HG02798 (cell line): ENCODE measurements at regions not wholly inside any gene's neighbourhood (a gene's known extent, or its start where the extent isn't known, plus 50 kb on each side); places are given as distances from the start of the nearest gene placed in this dataset.
"Not testable (repeated sequence)": the region's sequence is repeated elsewhere in the genome, so short reads cannot be mapped to it uniquely, and the experiment has no call there.

Experiments
- ATAC-seq: cut with Tn5 transposase; IDR thresholded peaks from one replicate; pipeline ENCODE4 v1.9.1; 2021; ENCODE audit warnings: mild to moderate bottlenecking; ENCODE audit not compliant: unreplicated experiment, poor library complexity

GRCh38 chr2:95762023-95763021 lies 170.5 kb downstream of the TRIM43 start:
- ATAC-seq: not testable (repeated sequence)

- ATAC-seq: not testable (repeated sequence)
These were observed 171.3 kb downstream of the TRIM43 start for GRCh38 chr2:95763074-95763473.

DNA sequence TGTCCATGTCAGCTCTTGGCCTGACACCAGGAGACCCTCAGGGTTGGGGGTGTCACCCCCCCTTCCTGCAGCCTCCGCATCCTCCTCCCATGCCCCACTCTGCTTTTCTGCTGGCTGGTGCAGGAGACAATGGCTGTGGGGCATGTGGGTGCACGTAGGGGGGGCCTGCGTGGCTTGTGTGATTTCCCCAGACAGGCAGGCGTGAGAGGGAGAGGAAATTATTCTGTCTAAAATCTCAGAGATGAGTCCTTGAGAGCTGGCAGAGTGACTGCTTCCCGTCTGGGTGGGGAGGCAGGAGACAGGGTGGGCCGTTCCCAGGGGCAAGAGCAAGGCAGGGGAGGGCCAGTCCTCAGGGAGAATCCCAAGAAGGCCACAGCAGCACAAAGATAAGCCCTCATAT lies 173.2 kb downstream of the TRIM43 start:
- ATAC-seq: not testable (repeated sequence)

- ATAC-seq: not testable (repeated sequence)
These were observed 174.4 kb downstream of the TRIM43 start for GRCh38 chr2:95765925-95766910.

- ATAC-seq: not testable (repeated sequence)
These were observed 175.7 kb downstream of the TRIM43 start for GRCh38 chr2:95767531-95767930.

GRCh38 chr2:95767950-95768349 lies 176.1 kb downstream of the TRIM43 start:
- ATAC-seq: not testable (repeated sequence)

DNA sequence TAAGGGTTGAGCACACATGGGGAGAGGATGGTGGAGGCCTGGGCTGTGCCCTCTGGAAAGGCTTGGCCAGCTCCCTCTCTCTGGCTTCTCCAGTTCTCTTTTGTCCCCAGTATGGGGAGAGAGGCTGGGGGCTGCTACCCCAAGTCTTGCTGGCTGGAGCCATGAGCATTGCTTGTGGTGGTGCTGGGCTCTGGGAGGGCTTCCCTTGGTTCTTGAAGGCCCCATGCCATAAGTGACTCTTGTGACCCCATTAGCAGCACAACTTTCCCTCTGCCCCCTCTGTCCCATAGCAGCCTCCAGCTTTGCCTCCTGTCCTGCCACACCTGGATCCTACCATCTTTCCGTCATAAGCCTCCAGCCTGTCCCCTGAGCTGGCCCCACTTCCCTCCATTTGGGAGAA lies 177.5 kb downstream of the TRIM43 start:
- ATAC-seq: not testable (repeated sequence)

GRCh38 chr2:95770726-95771125 lies 178.9 kb downstream of the TRIM43 start:
- ATAC-seq: not testable (repeated sequence)

DNA sequence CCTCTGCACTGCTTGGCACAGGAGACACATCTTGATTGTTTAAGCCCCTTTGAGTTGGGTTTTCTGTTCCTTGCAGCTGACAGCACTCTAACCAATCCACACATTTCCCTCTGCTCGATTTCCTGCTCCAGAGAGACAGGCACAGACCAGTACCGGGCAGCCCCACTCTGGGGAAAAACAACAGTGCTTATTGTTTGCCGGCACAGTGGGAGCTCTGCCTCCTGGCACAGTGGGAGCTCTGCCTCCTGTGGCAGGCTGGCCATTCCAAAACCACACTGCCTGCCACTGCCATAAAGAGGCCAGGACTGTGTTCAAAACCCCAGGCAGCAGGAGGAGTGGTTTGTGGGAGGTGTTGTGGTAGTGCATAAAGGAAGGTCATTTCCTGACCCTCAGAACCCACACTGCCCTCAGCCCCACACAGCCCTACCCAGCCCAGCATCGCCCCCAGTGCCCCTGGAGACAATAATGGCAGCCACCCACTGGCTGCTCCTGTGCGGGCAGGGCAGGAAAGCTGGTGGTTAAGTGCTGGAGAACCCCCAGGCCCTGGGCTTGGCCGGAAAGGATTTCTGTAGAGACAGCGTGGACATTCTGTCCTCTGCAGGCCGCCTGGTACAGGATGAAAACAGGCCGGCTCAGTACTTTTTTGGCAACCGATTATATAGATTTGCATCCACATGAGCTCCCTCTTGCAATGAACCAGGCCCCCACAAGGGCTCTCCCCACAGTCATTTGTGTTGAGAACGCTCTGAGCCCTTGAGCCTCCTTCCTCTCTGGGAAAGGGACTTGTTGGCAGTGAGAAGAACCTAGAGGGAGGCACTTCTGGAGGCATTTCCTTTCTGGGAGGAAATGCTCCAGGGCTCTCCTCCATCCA lies 182.8 kb downstream of the TRIM43 start:
- ATAC-seq: not testable (repeated sequence)

DNA sequence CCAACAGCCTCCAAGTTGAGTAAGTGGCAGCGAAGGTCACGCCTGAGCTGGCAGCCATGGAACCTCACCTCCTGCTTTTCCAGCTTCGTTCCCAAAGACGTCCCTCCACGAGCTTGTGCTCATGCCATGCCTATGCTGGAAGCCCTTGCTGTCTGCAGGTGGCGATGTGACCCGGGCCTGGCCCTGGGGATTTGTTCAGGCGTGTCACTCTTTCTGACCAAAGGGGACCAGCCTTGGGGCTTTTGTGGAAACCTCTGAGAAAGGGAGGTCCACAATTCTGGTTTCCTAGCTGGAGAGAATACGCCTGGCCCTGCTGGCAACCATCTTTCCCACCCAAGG lies 183.4 kb downstream of the TRIM43 start:
- ATAC-seq: peak; percentile 63
